HG03039 (cell line): ENCODE measurements at regions not wholly inside any gene's neighbourhood (a gene's known extent, or its start where the extent isn't known, plus 50 kb on each side); places are given as distances from the start of the nearest gene placed in this dataset.

Experiments
- ATAC-seq: cut with Tn5 transposase; IDR thresholded peaks from one replicate; pipeline ENCODE4 v1.9.1; 2021; ENCODE audit warnings: mild to moderate bottlenecking, moderate library complexity; ENCODE audit not compliant: unreplicated experiment

GRCh38 chr1:220979371-220979770 lies 100.1 kb downstream of the HLX start:
- no peak for ATAC-seq

- ATAC-seq: no peak
Measured at GRCh38 chr1:220982686-220983085, 103.4 kb downstream of the HLX start.

- ATAC-seq: no peak
Measured at GRCh38 chr1:220983877-220984635, 104.8 kb downstream of the HLX start.

GRCh38 chr1:220990427-220991339 lies 111.4 kb downstream of the HLX start:
- ATAC-seq: no peak

- ATAC-seq: no peak
Measured at GRCh38 chr1:220991506-220991905, 112.3 kb downstream of the HLX start.

DNA sequence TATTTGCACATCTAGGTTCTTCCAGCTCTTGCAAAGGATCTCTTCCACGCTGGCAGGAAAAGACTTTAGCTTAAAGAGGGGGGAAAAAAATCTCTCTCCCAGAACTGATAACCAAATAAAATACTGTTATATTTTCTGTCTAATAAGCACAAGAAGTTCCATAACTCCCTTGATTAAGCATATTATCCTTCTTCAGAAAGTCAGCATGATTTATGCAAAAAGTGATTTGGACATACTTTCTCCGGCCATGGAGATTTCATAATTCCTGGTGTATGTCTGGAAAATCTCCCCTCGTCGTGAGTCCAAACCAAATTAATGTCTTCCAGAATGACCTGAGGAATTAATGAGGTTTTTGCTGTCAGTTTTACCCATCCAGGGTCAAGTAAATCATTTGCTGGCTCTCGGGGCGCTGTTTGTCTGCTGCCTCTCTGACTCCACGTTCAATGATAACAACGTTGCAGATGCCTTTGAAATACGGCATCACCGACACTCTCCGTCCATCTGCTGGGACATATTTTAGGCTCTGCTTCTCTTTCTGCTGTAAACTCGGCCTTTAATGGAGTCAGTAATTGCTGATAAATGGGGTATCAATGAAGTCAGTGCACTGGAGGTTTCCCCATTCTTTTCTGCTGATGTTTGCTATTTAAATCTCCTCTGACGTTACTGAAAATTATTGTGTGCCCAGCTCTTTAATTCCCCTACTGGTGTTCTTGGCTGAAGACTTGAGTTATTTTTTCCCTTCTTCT lies 112.9 kb downstream of the HLX start:
- ATAC-seq: no peak

DNA sequence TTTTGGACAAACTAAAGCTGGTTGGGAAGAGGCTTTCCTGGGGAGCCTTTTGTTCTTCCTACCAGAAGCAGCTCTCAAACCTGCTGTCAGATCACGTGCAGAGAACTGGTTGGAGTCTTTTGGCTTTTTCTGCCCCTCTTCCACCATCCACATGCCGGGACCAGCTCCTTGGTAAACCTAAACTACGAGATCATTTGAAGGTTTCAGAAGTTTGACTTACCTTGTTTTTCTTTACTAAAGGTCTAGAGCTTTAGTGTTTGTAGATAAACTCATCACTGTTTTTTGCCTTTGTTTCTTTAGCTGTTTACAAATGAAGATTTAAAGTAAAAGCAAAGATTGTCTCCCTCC lies 113.4 kb downstream of the HLX start:
- ATAC-seq: no peak

DNA sequence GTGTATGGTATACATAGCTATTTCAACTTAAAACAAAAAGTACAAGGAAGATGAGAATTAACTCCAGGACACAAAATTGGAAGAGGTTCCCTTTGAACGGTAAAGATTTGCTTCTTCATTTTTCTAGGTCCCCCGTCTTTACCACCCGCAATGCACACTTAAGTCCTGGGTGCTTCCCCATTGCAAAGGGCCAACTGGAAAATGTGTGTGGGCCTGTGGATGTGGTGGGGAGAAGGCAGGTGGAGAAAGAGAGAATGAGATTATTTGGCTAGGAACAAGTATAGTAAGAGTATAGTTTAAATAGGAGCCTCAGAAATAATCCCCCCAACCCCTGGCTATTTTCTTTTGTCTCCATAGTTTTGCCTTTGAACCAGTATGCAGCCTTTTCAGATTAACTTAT lies 115.4 kb downstream of the HLX start:
- ATAC-seq: no peak

DNA sequence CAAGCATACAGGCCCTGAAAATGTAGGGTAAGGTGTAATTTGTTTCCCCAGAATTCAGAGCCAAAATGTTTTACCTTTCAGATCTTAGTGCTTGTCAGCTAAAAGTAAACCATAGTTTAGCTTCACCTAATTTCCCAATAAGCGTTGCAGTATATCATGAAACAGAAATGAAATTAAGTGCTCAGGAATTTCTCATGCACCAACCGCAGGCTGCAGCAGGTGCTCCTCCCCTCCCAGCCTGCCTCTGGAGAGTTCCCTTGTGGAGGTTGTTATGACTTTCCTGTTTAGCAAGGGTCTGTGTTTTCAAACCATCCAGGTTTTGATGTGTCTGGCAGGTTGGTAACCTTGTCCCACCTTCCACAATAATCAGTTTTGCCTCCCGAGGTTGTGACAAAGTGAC lies 118.5 kb downstream of the HLX start:
- no peak for ATAC-seq

DNA sequence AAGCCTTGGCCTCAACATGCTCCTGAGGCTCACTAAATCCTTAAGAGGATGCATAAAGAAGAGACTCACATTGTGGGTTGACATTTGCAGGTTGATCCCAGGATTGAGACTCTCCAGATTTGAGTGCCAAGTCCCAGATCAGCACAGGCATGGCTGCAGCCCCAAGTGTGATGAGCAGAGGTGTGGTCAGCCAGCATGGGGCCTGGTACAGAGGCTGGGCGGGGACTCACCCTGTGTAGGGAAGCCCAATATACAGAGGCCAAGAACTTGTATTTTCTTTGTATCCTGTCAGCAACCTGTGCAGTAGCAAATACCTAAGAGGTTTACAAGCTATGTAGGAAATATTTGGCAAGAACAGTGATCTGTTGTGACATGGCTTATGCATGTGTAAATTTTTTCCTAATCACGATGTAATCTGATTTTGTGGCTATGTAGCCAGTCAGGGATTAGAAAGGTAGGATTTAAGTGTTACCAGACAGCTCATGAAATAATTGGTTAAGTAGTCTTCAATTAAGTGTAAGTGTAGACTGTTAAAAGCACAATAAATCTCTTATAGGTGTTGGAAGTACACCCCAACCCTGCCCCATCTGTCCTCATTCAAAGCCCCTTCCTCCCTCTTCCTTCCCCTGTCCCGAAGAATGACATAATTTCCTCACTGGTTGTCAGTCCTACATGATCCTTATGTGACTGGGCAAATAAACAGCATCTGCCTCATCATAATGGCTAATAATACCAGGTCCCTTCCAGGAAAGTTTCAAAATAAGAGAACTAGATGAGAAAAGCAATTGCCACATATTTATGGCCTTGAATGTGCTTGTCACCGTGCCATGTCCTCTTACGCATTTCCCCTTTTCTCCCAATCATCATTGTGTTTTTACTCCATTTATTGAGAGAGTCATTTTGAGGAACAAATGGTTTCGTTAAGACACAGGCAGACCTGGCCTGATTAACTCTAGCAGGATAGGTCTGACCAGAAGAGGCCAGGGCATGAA lies 120.9 kb downstream of the HLX start:
- ATAC-seq: no peak

- no peak for ATAC-seq
Measured at GRCh38 chr1:221001167-221001566, 121.9 kb downstream of the HLX start.

GRCh38 chr1:221002601-221003000 lies 123.4 kb downstream of the HLX start:
- ATAC-seq: no peak

- no peak for ATAC-seq
Measured at GRCh38 chr1:221011145-221011544, 131.9 kb downstream of the HLX start.

DNA sequence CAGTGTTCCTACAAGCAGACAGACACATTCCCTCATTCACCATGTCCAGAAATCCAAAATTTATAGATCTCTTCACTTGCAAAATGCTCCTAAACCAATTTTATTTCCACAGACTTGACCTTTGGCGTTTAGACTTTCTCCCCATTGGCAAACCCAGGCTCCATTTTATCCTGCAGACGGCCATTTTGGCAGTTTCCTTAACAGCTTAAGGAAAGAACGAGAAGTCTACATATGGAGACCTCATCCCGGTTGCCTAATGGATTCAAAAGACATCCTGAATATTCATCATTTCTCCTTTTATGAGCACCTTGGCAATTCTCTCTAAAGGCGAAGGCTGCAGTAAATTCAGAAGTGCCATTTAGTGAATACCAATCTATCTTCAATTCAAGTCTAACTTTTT lies 132.9 kb downstream of the HLX start:
- no peak for ATAC-seq

DNA sequence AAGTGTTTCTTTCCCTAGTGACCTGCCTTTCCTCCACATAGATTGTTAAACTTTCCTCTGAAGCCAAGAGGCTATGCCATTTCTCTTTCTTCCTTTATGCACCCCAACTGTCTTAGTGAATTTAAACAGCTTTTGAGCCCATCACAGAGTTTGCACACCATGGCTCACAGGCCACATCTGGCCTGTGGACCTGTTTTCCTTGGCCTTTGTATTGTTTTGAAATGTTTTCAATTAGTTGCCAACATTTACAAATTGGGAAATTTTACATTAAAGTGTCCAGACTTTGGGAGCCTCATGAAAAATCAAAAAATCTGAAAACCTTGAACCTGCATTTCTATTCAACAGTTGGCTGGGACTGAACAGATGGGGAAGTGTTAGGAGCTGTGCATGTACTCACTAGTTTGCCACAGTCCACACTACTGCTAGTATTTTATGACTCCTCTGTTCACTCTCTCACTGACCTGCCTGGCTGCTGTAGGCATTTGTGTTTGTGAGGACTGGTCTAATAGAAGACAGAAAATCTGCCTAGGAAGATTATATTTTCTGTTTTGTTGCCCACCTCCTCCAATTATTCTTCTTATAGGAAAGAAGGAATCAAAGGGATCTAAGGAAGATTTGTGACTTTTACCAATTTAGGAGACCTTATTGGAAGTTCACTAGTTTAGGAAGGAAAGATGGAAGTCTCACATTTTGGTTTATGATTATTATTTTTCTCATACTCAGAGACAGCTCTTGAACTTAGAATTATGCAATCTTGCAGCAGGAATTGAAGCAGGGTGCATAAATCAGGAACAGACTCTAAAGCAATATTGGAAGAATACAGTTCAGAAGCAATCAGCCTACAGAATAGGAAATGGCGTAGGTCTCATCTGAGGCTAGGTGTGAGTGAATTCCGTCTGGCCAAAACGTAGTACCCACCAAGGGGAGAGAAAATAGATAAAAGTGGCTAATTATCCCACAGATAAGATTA lies 134.7 kb downstream of the HLX start:
- no peak for ATAC-seq

DNA sequence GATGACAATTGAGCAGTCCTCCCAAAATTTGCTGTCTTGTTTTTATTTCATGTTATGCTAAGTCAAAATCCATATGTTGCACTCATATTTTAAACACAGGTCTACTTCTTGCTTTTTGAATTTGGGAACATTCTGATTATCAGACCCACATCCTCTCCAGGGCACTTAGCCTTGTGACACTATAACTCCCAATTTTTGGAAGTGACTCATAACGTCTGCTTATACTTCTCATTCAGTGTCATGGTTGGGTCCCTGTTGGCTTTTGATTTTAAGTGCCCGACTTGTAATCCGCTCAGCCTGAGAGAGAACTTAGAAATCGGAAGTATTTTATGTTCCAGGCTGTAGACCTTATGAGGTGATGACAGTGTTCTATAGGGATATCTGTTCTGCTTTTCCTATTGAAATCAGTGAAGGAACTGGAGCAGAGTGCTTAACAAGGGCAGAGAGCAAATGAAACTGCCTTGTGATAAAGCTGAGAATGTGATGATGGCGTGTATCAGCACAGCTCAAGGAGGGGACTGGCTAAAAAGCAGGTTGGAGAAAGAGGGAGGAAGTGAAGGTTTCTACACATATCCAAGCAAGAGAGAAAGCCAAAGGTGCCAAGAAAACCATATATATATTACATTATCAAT lies 136.0 kb downstream of the HLX start:
- no peak for ATAC-seq

- no peak for ATAC-seq
Measured at GRCh38 chr1:221016751-221017150, 137.5 kb downstream of the HLX start.

GRCh38 chr1:221018414-221018813 lies 139.2 kb downstream of the HLX start:
- no peak for ATAC-seq

- ATAC-seq: no peak
Measured at GRCh38 chr1:221022331-221022730, 143.1 kb downstream of the HLX start.
